H9 (cell line): ENCODE measurements at regions not wholly inside any gene's neighbourhood (a gene's known extent, or its start where the extent isn't known, plus 50 kb on each side); places are given as distances from the start of the nearest gene placed in this dataset.

Experiments
- DNase-seq: peaks from one replicate; pipeline ENCODE4 v3.0.0-alpha.2; 2017
- H2AFZ ChIP-seq: one replicate; pipeline ENCODE4 v1.6.1; 2013; ENCODE audit warnings: mild to moderate bottlenecking, low read length, control low read depth, moderate library complexity
- H2AK5ac ChIP-seq: 2 replicates; pipeline ENCODE4 v1.6.1; 2013; ENCODE audit warnings: low read length, control low read depth, mixed read lengths; ENCODE audit not compliant: insufficient read length
- H2BK120ac ChIP-seq: one replicate; pipeline ENCODE4 v1.6.1; 2013; ENCODE audit warnings: low read depth, mild to moderate bottlenecking, low read length, control low read depth, inconsistent platforms; ENCODE audit not compliant: poor library complexity, severe bottlenecking
- H2BK12ac ChIP-seq: 2 replicates; pipeline ENCODE4 v1.6.1; 2013; ENCODE audit warnings: low read length, control low read depth, mixed read lengths, low read depth; ENCODE audit not compliant: insufficient read length
- H2BK15ac ChIP-seq: 2 replicates; pipeline ENCODE4 v1.6.1; 2013; ENCODE audit warnings: low read depth, low read length, control low read depth
- H2BK20ac ChIP-seq: one replicate; pipeline ENCODE4 v1.6.1; 2013; ENCODE audit warnings: low read depth, mild to moderate bottlenecking, low read length, control low read depth, inconsistent platforms; ENCODE audit not compliant: poor library complexity, severe bottlenecking
- H2BK5ac ChIP-seq: 2 replicates; pipeline ENCODE4 v1.6.1; 2013; ENCODE audit warnings: low read length, control low read depth, mixed read lengths; ENCODE audit not compliant: insufficient read length
- H3K14ac ChIP-seq: 2 replicates; pipeline ENCODE4 v1.6.1; 2013; ENCODE audit warnings: low read length, control low read depth; ENCODE audit not compliant: insufficient read depth
- H3K18ac ChIP-seq: 2 replicates; pipeline ENCODE4 v1.6.1; 2013; ENCODE audit warnings: low read depth, mild to moderate bottlenecking, mixed read lengths, low read length, control low read depth; ENCODE audit not compliant: insufficient read length
- H3K23ac ChIP-seq: 2 replicates; pipeline ENCODE4 v1.6.1; 2013; ENCODE audit warnings: low read length, control low read depth, mixed read lengths, low read depth; ENCODE audit not compliant: insufficient read length
- H3K23me2 ChIP-seq: 2 replicates; pipeline ENCODE4 v1.6.1; 2013; ENCODE audit warnings: low read depth, mild to moderate bottlenecking, mixed read lengths, low read length, control low read depth; ENCODE audit not compliant: insufficient read length, poor library complexity, severe bottlenecking
- H3K27ac ChIP-seq: 2 replicates; pipeline ENCODE4 v1.5.1; 2013; ENCODE audit warnings: low read length, control low read depth, mixed read lengths, low read depth; ENCODE audit not compliant: insufficient read length
- H3K27me3 ChIP-seq: 2 replicates; pipeline ENCODE4 v1.6.1; 2013; ENCODE audit warnings: low read length, control low read depth, inconsistent platforms; ENCODE audit not compliant: insufficient read depth
- H3K4ac ChIP-seq: 2 replicates; pipeline ENCODE4 v1.6.1; 2013; ENCODE audit warnings: low read depth, mild to moderate bottlenecking, control low read depth, inconsistent platforms, low read length, moderate library complexity
- H3K4me1 ChIP-seq: 2 replicates; pipeline ENCODE4 v1.6.1; 2013; ENCODE audit warnings: low read length, control low read depth, inconsistent platforms; ENCODE audit not compliant: insufficient read depth
- H3K4me2 ChIP-seq: 2 replicates; pipeline ENCODE4 v1.6.1; 2013; ENCODE audit warnings: low read length, control low read depth, mixed read lengths; ENCODE audit not compliant: insufficient read length, insufficient read depth
- H3K56ac ChIP-seq: 2 replicates; pipeline ENCODE4 v1.6.1; 2013; ENCODE audit warnings: low read depth, mild to moderate bottlenecking, mixed read lengths, low read length, control low read depth; ENCODE audit not compliant: insufficient read length
- H3K79me1 ChIP-seq: 2 replicates; pipeline ENCODE4 v1.6.1; 2013; ENCODE audit warnings: low read depth, mild to moderate bottlenecking, moderate library complexity, low read length, control low read depth, inconsistent platforms; ENCODE audit not compliant: insufficient read depth, poor library complexity, severe bottlenecking
- H3K79me2 ChIP-seq: 2 replicates; pipeline ENCODE4 v1.6.1; 2013; ENCODE audit warnings: low read length, control low read depth, inconsistent platforms; ENCODE audit not compliant: insufficient read depth
- H3K9ac ChIP-seq: 2 replicates; pipeline ENCODE4 v1.6.1; 2013; ENCODE audit warnings: low read length, control low read depth, mixed read lengths; ENCODE audit not compliant: insufficient read length; ENCODE audit errors: extremely low read depth
- H3K9me3 ChIP-seq: one replicate; pipeline ENCODE4 v1.6.1; 2013; ENCODE audit warnings: low read depth, low read length, inconsistent platforms; ENCODE audit not compliant: control insufficient read depth
- H3T11ph ChIP-seq: one replicate; pipeline ENCODE4 v1.6.1; 2013; ENCODE audit warnings: mild to moderate bottlenecking, low read length, control low read depth, inconsistent platforms
- H4K20me1 ChIP-seq: one replicate; pipeline ENCODE4 v1.6.1; 2013; ENCODE audit not compliant: control insufficient read depth, insufficient read length, insufficient read depth
- H4K5ac ChIP-seq: 2 replicates; pipeline ENCODE4 v1.6.1; 2013; ENCODE audit warnings: low read depth, mild to moderate bottlenecking, mixed read lengths, low read length, control low read depth; ENCODE audit not compliant: insufficient read length
- H4K8ac ChIP-seq: replicated peaks from 2 replicates; pipeline ENCODE4 v1.6.1; 2013; ENCODE audit warnings: low read length, control low read depth, mixed read lengths, low read depth; ENCODE audit not compliant: insufficient read length
- H4K91ac ChIP-seq: 2 replicates; pipeline ENCODE4 v1.6.1; 2013; ENCODE audit warnings: low read depth, mild to moderate bottlenecking, moderate library complexity, mixed read lengths, low read length, control low read depth; ENCODE audit not compliant: insufficient read length
- H3K27ac Mint-ChIP-seq, 3 experiments: 2 replicates in 2 of 3; 3 replicates in 1 of 3; pipeline ENCODE4 v1.8.0; 2020 to 2021; ENCODE audit warnings: mixed read lengths in 3 of 3, mild to moderate bottlenecking in 1 of 3, moderate library complexity in 1 of 3
- H3K27me3 Mint-ChIP-seq: 2 replicates; pipeline ENCODE4 v1.8.0; 2021; ENCODE audit warnings: low read depth, mild to moderate bottlenecking, moderate library complexity, mixed read lengths
- H3K36me3 Mint-ChIP-seq, 3 experiments: 2 replicates in 2 of 3; 3 replicates in 1 of 3; pipeline ENCODE4 v1.8.0; 2020 to 2021; ENCODE audit warnings: low read depth in 3 of 3, mixed read lengths in 3 of 3; ENCODE audit not compliant: insufficient read depth in 1 of 3
- H3K4me1 Mint-ChIP-seq, 2 experiments: 2 replicates each; pipeline ENCODE4 v1.8.0; 2020; ENCODE audit warnings: mixed read lengths in 2 of 2
- H3K4me3 Mint-ChIP-seq, 2 experiments: 2 replicates in 1 of 2; 3 replicates in 1 of 2; pipeline ENCODE4 v1.8.0; 2020 to 2021; ENCODE audit warnings: mild to moderate bottlenecking in 2 of 2, mixed read lengths in 2 of 2, moderate library complexity in 1 of 2
- H3K9me3 Mint-ChIP-seq, 2 experiments: 2 replicates in 1 of 2; 3 replicates in 1 of 2; pipeline ENCODE4 v1.8.0; 2020; ENCODE audit warnings: mild to moderate bottlenecking in 2 of 2, mixed read lengths in 2 of 2, moderate library complexity in 1 of 2
- CTCF ChIP-seq: fragments of 200-600 bp; sonication (generic); conservative IDR thresholded peaks from 3 replicates; pipeline ENCODE4 v1.8.0; 2021; ENCODE audit warnings: antibody characterized with exemption, mild to moderate bottlenecking

DNA sequence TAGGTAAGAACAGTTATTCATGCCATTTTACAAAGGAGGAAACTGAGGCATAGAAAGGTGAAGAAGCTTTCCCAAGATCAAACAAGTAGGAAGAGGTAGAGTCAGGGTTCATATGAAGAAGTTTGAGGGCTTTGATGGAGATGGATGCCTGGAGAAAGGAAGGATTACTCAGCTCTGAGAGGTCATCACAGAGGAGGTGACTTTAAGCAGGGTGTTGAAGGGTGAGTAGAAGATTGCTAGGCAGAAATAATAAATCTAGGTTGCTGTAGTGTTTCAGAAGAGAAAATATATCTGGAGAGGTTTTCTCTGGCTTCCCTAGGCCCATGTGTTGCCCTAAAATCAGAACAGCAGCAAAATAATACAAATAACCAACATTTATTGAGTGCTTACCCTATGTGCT, 196.3 kb downstream of the PALM2AKAP2 start:
- Histone ChIP-seq H4K91ac (no peak overlapping the region), H2BK120ac (no peak overlapping the region), H2BK20ac (no peak overlapping the region), H3K4me1 (no peaks in the 10 kb centered on the region), H3K23ac (no peak overlapping the region), H3K79me2 (no peaks in the 10 kb centered on the region), H2BK12ac (no peak overlapping the region), H3T11ph (no peak overlapping the region), H2BK5ac (no peak overlapping the region), H3K27me3 (no peaks in the 10 kb centered on the region), H2AFZ (no peak overlapping the region), H3K4ac (no peak overlapping the region), H2AK5ac (no peak overlapping the region), H3K27ac (no peak overlapping the region), H3K4me2 (no peak overlapping the region), H4K5ac (no peak overlapping the region), H3K56ac (no peak overlapping the region), H3K9me3 (no peaks in the 10 kb centered on the region), H2BK15ac (no peak overlapping the region), H3K9ac (no peak overlapping the region), H3K18ac (no peak overlapping the region), H3K23me2 (no peaks in the 10 kb centered on the region), H4K8ac (no peak overlapping the region), H3K14ac (no peak overlapping the region), H3K79me1 (no peaks in the 10 kb centered on the region), H4K20me1 (no peaks in the 10 kb centered on the region)
- no peak for TF ChIP-seq CTCF
- no peaks in the 10 kb centered on the region for H3K9me3 Mint-ChIP-seq
- DNase-seq, result no peak
- H3K4me3 Mint-ChIP-seq, result no peak overlapping the region
- no peaks in the 10 kb centered on the region for H3K27me3 Mint-ChIP-seq
- H3K27ac Mint-ChIP-seq, result no peak overlapping the region
- H3K36me3 Mint-ChIP-seq, result no peaks in the 10 kb centered on the region
- no peaks in the 10 kb centered on the region for H3K4me1 Mint-ChIP-seq
